B cell (primary cell): ENCODE measurements at regions not wholly inside any gene's neighbourhood (a gene's known extent, or its start where the extent isn't known, plus 50 kb on each side); places are given as distances from the start of the nearest gene placed in this dataset.

Experiments
- ATAC-seq: fragments of 200-7000 bp; cut with Tn5 transposase; one replicate; pipeline ENCODE4 v1.10.0; 2021; ENCODE audit warnings: low read depth, mild to moderate bottlenecking, moderate number of reproducible peaks, moderate library complexity
- CTCF ChIA-PET: fragments of 350-600 bp; sonication (Branson Sonifier 250); formaldehyde crosslinking; loops from one replicate; lab custom pipeline; 2021; ENCODE audit warnings: antibody characterized with exemption, inconsistent platforms; lab: Charles Lee
- POLR2A ChIA-PET: fragments of 350-600 bp; sonication (Branson Sonifier 250); formaldehyde crosslinking; loops from one replicate; lab custom pipeline; 2021; ENCODE audit warnings: antibody characterized with exemption; lab: Charles Lee
- DNase-seq: peaks from one replicate; pipeline ENCODE4 v3.0.0; 2013
- H2AFZ ChIP-seq: 2 replicates; pipeline ENCODE4 v1.6.1; 2012; ENCODE audit warnings: mild to moderate bottlenecking, low read depth, low read length; ENCODE audit not compliant: insufficient read depth, poor library complexity, severe bottlenecking
- H3K27ac ChIP-seq, 2 donors: 1 replicate in 1 of 2; 2 replicates in 1 of 2; pipeline ENCODE4 v1.5.1; 2012 to 2013; ENCODE audit warnings: low read length in 2 of 2, mild to moderate bottlenecking in 2 of 2, moderate library complexity in 1 of 2
- H3K27me3 ChIP-seq, 4 experiments: fragments of 200-600 bp in 1 of 4; sonication (generic) in 1 of 4; replicated peaks in 1 of 4; 1 replicate in 2 of 4; 2 replicates in 2 of 4; pipeline versions ENCODE4 v1.6.1 to v1.7.0; 2013 to 2016; ENCODE audit warnings: low read length in 3 of 4, mild to moderate bottlenecking in 2 of 4, mixed read lengths in 1 of 4, moderate library complexity in 1 of 4; ENCODE audit not compliant: insufficient read depth in 4 of 4, control insufficient read depth in 3 of 4; ENCODE audit errors: control extremely low read depth in 1 of 4
- H3K36me3 ChIP-seq, 2 experiments: replicated peaks in 1 of 2; 1 replicate in 1 of 2; 2 replicates in 1 of 2; pipeline versions ENCODE4 v1.6.1 to v1.7.1; 2013; ENCODE audit warnings: low read length in 1 of 2; ENCODE audit not compliant: insufficient read depth in 2 of 2, control insufficient read depth in 1 of 2; ENCODE audit errors: control extremely low read depth in 1 of 2, extremely low read depth in 1 of 2
- H3K4me1 ChIP-seq, 2 donors: fragments of 200-600 bp in 1 of 2; sonication (generic) in 1 of 2; 1 replicate in 1 of 2; 2 replicates in 1 of 2; pipeline versions ENCODE4 v1.5.1 to v1.6.1; 2013 to 2017; ENCODE audit warnings: low read length in 2 of 2; ENCODE audit not compliant: control insufficient read depth in 2 of 2, insufficient read depth in 2 of 2
- H3K4me2 ChIP-seq: replicated peaks from 2 replicates; pipeline ENCODE3; 2012; ENCODE audit warnings: mild to moderate bottlenecking, low read depth, low read length; ENCODE audit not compliant: poor library complexity, severe bottlenecking
- H3K4me3 ChIP-seq, 5 experiments: fragments of 200-600 bp in 1 of 5; sonication (generic) in 1 of 5; 1 replicate in 3 of 5; 2 replicates in 2 of 5; pipeline versions ENCODE4 v1.5.1 to v1.7.0; 2011 to 2016; ENCODE audit warnings: low read length in 4 of 5, mild to moderate bottlenecking in 4 of 5, low read depth in 2 of 5, control low read depth in 1 of 5, moderate library complexity in 1 of 5; ENCODE audit not compliant: insufficient read depth in 1 of 5; ENCODE audit errors: control extremely low read depth in 1 of 5, extremely low read depth in 1 of 5
- H3K79me2 ChIP-seq: fragments of 200-600 bp; sonication (generic); one replicate; pipeline ENCODE4 v1.6.0; 2016; ENCODE audit warnings: low read length; ENCODE audit not compliant: control insufficient read depth, insufficient read depth
- H3K9ac ChIP-seq: fragments of 200-600 bp; sonication (generic); 2 replicates; pipeline ENCODE4 v1.6.1; 2017; ENCODE audit warnings: mild to moderate bottlenecking, low read length, moderate library complexity
- H3K9me3 ChIP-seq, 3 donors: one replicate each; pipeline versions ENCODE4 v1.6.1 to v1.7.1; 2013; ENCODE audit warnings: low read length in 2 of 3; ENCODE audit not compliant: control insufficient read depth in 2 of 3, insufficient read depth in 1 of 3; ENCODE audit errors: control extremely low read depth in 1 of 3
- H4K20me1 ChIP-seq: 2 replicates; pipeline ENCODE4 v1.6.0; 2012; ENCODE audit warnings: mild to moderate bottlenecking, low read length; ENCODE audit not compliant: insufficient read depth, control insufficient read depth, poor library complexity, severe bottlenecking
- H3K27ac Mint-ChIP-seq: one replicate; pipeline ENCODE4 v1.8.0; 2021; ENCODE audit warnings: mixed read lengths
- H3K27me3 Mint-ChIP-seq: one replicate; pipeline ENCODE4 v1.8.0; 2021; ENCODE audit warnings: mixed read lengths
- H3K4me1 Mint-ChIP-seq: one replicate; pipeline ENCODE4 v1.8.0; 2021; ENCODE audit warnings: mixed read lengths
- H3K4me3 Mint-ChIP-seq: one replicate; pipeline ENCODE4 v1.8.0; 2021; ENCODE audit warnings: mixed read lengths
- H3K9me3 Mint-ChIP-seq: one replicate; pipeline ENCODE4 v1.8.0; 2022; ENCODE audit warnings: mixed read lengths; ENCODE audit not compliant: insufficient read depth
- EZH2 ChIP-seq: IDR thresholded peaks from 2 replicates; pipeline ENCODE4 v1.6.1; 2012; ENCODE audit warnings: borderline replicate concordance, low read depth, mild to moderate bottlenecking, moderate library complexity, low read length; ENCODE audit not compliant: insufficient read depth, poor library complexity, severe bottlenecking
- WGBS: methylation state at CpG from one replicate; pipeline ENCODE4 v1.1.5; 2013; ENCODE audit warnings: missing lambda C conversion rate; ENCODE audit not compliant: insufficient coverage; 5-methylcytosine and 5-hydroxymethylcytosine counted together
- intact Hi-C: fragments of 100-400 bp; cut with micrococcal nuclease; formaldehyde crosslinking; loops from one replicate; pipeline ENCODE4 v1.10.0; 2022
- TF ChIP-seq, protein P1 (sequence below): fragments of 200-600 bp; IDR thresholded peaks from one replicate; pipeline ENCODE4 v1.8.0; 2022; ENCODE audit warnings: antibody characterized with exemption, mild to moderate bottlenecking

- no peak overlapping the region for H3K27ac Mint-ChIP-seq
- H4K20me1 ChIP-seq: no peaks in the 10 kb centered on the region
- H3K27me3 ChIP-seq: peaks cover 0 to 3% (median 1%) of the 10 kb centered on the region in 4 experiments
- no peak overlapping the region for H2AFZ ChIP-seq
- no peak overlapping the region for H3K27ac ChIP-seq
- ATAC-seq (no peak), DNase-seq (no peak)
- H3K9me3 ChIP-seq: no peaks in the 10 kb centered on the region
- H3K4me3 Mint-ChIP-seq: no peak overlapping the region
- no peaks in the 10 kb centered on the region for H3K9me3 Mint-ChIP-seq
- POLR2A ChIA-PET: no interaction called here
- no peak overlapping the region for H3K9ac ChIP-seq
- CTCF ChIA-PET: no interaction called here
- H3K27me3 Mint-ChIP-seq: peaks cover 11% of the 10 kb centered on the region
- no peaks in the 10 kb centered on the region for H3K4me1 Mint-ChIP-seq
- intact Hi-C loops: no loop called here
- WGBS: 89% methylated on average over 4 of the region's 4 CpGs
- no peak for TF ChIP-seq EZH2
- TF ChIP-seq, protein P1, sequence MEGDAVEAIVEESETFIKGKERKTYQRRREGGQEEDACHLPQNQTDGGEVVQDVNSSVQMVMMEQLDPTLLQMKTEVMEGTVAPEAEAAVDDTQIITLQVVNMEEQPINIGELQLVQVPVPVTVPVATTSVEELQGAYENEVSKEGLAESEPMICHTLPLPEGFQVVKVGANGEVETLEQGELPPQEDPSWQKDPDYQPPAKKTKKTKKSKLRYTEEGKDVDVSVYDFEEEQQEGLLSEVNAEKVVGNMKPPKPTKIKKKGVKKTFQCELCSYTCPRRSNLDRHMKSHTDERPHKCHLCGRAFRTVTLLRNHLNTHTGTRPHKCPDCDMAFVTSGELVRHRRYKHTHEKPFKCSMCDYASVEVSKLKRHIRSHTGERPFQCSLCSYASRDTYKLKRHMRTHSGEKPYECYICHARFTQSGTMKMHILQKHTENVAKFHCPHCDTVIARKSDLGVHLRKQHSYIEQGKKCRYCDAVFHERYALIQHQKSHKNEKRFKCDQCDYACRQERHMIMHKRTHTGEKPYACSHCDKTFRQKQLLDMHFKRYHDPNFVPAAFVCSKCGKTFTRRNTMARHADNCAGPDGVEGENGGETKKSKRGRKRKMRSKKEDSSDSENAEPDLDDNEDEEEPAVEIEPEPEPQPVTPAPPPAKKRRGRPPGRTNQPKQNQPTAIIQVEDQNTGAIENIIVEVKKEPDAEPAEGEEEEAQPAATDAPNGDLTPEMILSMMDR: no peak
- H3K4me2 ChIP-seq: no peak overlapping the region
- H3K36me3 ChIP-seq: no peaks in the 10 kb centered on the region
- H3K4me1 ChIP-seq: no peaks in the 10 kb centered on the region
- no peak overlapping the region for H3K4me3 ChIP-seq
- no peaks in the 10 kb centered on the region for H3K79me2 ChIP-seq
These were observed 160.8 kb upstream of the NECTIN1 start for GRCh38 chr11:119889728-119890280.

GRCh38 chr11:119889111-119889510 is 160.1 kb upstream of the NECTIN1 start:
- WGBS: 88% methylated on average over 3 of the region's 5 CpGs
- no peak for ATAC-seq
- intact Hi-C loops: no loop called here
- Histone ChIP-seq H3K27ac (no peak overlapping the region), H3K9me3 (no peaks in the 10 kb centered on the region), H3K79me2 (no peaks in the 10 kb centered on the region), H3K4me2 (no peak overlapping the region), H2AFZ (no peak overlapping the region), H3K9ac (no peak overlapping the region), H3K36me3 (no peaks in the 10 kb centered on the region), H3K4me3 (no peak overlapping the region), H3K4me1 (no peaks in the 10 kb centered on the region), H3K27me3 (peaks cover 0 to 8% (median 1%) of the 10 kb centered on the region in 4 experiments), H4K20me1 (no peaks in the 10 kb centered on the region)
- CTCF ChIA-PET: no interaction called here
- POLR2A ChIA-PET: no interaction called here
- no peaks in the 10 kb centered on the region for H3K9me3 Mint-ChIP-seq
- no peak for TF ChIP-seq EZH2
- TF ChIP-seq, protein P1: no peak
- H3K4me3 Mint-ChIP-seq: no peak overlapping the region
- no peak overlapping the region for H3K27ac Mint-ChIP-seq
- DNase-seq: no peak
- H3K4me1 Mint-ChIP-seq: no peaks in the 10 kb centered on the region
- peaks cover 17% of the 10 kb centered on the region for H3K27me3 Mint-ChIP-seq
